Heart left ventricle (tissue), 16 donors: ENCODE measurements at regions not wholly inside any gene's neighbourhood (a gene's known extent, or its start where the extent isn't known, plus 50 kb on each side); places are given as distances from the start of the nearest gene placed in this dataset.

Source experiments
- ATAC-seq, 4 donors: fragments of 200-7000 bp; cut with Tn5 transposase; one replicate each; pipeline ENCODE4 v1.9.1; 2020 to 2022; ENCODE audit warnings: moderate library complexity in 4 of 4, mild to moderate bottlenecking in 3 of 4, moderate number of reproducible peaks in 1 of 4
- DNase-seq, 5 donors: peaks; one replicate each; pipeline ENCODE4 v3.0.0-alpha.2; 2020
- H3K27ac ChIP-seq, 12 donors: fragments of 200-600 bp; sonication (generic) in 4 of 12; one replicate each; pipeline versions ENCODE4 v1.5.0 to v1.8.0; 2016 to 2022; ENCODE audit warnings: mild to moderate bottlenecking in 2 of 12
- H3K27me3 ChIP-seq, 9 donors: fragments of 200-600 bp; sonication (generic) in 2 of 9; one replicate each; pipeline versions ENCODE4 v1.5.1 to v1.8.0; 2016 to 2022; ENCODE audit warnings: mild to moderate bottlenecking in 3 of 9
- H3K36me3 ChIP-seq, 9 donors: fragments of 200-600 bp; sonication (generic) in 2 of 9; one replicate each; pipeline versions ENCODE4 v1.5.0 to v1.8.0; 2018 to 2022; ENCODE audit warnings: mild to moderate bottlenecking in 2 of 9
- H3K4me1 ChIP-seq, 12 donors: fragments of 200-600 bp; sonication (generic) in 4 of 12; one replicate each; pipeline versions ENCODE4 v1.5.0 to v1.8.0; 2016 to 2022; ENCODE audit warnings: mild to moderate bottlenecking in 3 of 12
- H3K4me3 ChIP-seq, 12 donors: fragments of 200-600 bp; sonication (generic) in 4 of 12; one replicate each; pipeline versions ENCODE4 v1.5.0 to v1.8.0; 2017 to 2022; ENCODE audit warnings: mild to moderate bottlenecking in 9 of 12, moderate library complexity in 4 of 12
- H3K9me3 ChIP-seq, 12 donors: fragments of 200-600 bp; sonication (generic) in 4 of 12; one replicate each; pipeline versions ENCODE4 v1.5.0 to v1.8.0; 2016 to 2022; ENCODE audit warnings: mild to moderate bottlenecking in 1 of 12
- POLR2A ChIP-seq, 2 donors: fragments of 450-650 bp; IDR thresholded peaks; one replicate each; pipeline ENCODE4 v1.6.1; 2017; ENCODE audit warnings: antibody characterized with exemption in 2 of 2, mild to moderate bottlenecking in 2 of 2, moderate library complexity in 2 of 2
- WGBS, 4 donors: extraction: QIAGEN DNeasy Blood & Tissue Kit in 2 of 4; methylation state at CpG; one replicate each; pipeline versions ENCODE4 v1.1.5 to v1.1.7; 2013 to 2018; 5-methylcytosine and 5-hydroxymethylcytosine counted together
- intact Hi-C, 10 donors: fragments of 100-400 bp; cut with DNase I; formaldehyde crosslinking; loops; one replicate each; pipeline versions ENCODE4 v1.11.1 to v1.14.2; 2022
- TF ChIP-seq, protein P1 (sequence below), 12 donors: fragments of 200-600 bp; sonication (generic) in 4 of 12; IDR thresholded peaks; one replicate each; pipeline versions ENCODE4 v1.5.0 to v1.8.0; 2018 to 2022; ENCODE audit warnings: antibody characterized with exemption in 12 of 12, mild to moderate bottlenecking in 5 of 12
- donor health status: ischemic (EF 13 %, LVEDD 7.1; RV severe dilation, severe dysfunction).
- donor health status: healthy with polysubstance abuse.
- donor health status: DM: no; HTN: yes; CAD: no.
- donor health status: DM: no; HTN: no; CAD: no.
- donor health status: ischemic (EF 25% LVEDD 6.9; RV normal size, moderate dysfunction).
- donor health status: ischemic (EF 25% LVEDD 5.7; RV mildly dilated, moderate dysfunction).
- donor health status: healthy.
- donor health status: DM: yes; HTN: yes; CAD: no.
- donor health status: ischemic (EF 35%, LVEDD 5.7; RV mildly dilated, moderate dysfunction).
- donor health status: nonischemic (EF 11% LVEDD 7.7; RV severe dilation, severe dysfunction).
- donor health status: DM: yes; HTN: yes; CAD: no.
- donor health status: PGD.
- donor health status: ischemic (EF 29% LVEDD 5.4; RV normal size, mild dysfunction).
- donor health status: nonischemic (EF 23%, LVEDD 6.1; RV moderate dilation, normal function).

DNA sequence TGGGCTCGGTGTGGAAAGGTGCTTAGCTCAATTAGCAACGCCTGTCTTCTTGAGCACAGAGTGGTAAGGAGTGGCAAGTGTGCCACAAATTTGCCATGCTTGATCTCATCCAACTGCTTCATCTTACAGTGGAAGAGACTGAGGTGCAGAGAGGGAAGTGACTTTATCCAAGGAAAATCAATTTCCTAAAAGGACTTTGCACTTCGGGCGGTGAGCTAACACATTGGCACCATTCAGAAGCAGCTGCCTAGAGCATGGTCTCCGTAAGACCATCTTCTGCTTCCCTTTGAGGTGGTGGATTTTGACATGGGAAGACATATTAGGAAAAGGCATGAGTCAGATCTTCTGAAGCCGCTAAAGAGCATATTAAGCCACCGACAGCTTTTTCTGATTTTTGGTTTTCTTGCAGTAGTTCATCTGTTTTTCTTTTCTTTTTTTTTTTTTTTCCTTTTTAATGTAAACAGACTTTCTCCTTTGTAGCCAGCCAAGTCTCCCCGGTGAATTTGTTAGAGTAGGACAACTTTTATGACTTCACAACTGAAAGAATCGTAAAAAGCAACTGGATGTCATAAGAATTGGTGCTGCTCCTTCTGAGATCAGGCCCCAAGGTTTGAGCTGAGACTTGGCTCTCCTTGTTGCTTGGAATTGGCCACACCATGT, 273.2 kb downstream of the CDC5L start:
- no peaks in the 10 kb centered on the region for H3K36me3 ChIP-seq
- TF ChIP-seq, protein P1, sequence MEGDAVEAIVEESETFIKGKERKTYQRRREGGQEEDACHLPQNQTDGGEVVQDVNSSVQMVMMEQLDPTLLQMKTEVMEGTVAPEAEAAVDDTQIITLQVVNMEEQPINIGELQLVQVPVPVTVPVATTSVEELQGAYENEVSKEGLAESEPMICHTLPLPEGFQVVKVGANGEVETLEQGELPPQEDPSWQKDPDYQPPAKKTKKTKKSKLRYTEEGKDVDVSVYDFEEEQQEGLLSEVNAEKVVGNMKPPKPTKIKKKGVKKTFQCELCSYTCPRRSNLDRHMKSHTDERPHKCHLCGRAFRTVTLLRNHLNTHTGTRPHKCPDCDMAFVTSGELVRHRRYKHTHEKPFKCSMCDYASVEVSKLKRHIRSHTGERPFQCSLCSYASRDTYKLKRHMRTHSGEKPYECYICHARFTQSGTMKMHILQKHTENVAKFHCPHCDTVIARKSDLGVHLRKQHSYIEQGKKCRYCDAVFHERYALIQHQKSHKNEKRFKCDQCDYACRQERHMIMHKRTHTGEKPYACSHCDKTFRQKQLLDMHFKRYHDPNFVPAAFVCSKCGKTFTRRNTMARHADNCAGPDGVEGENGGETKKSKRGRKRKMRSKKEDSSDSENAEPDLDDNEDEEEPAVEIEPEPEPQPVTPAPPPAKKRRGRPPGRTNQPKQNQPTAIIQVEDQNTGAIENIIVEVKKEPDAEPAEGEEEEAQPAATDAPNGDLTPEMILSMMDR (IDR thresholded peaks at IDR 0.05), result no peak
- TF ChIP-seq POLR2A (IDR thresholded peaks at IDR 0.05), result no peak
- no peak for ATAC-seq
- no peak for DNase-seq
- 86 to 90% (median 89%) methylated on average over 9 of the region's 9 CpGs for WGBS, 4 donors
- peaks cover 0 to 4% (median 0%) of the 10 kb centered on the region in 9 donors for H3K27me3 ChIP-seq
- H3K27ac ChIP-seq, result no peak overlapping the region
- peaks cover 0 to 5% (median 0%) of the 10 kb centered on the region in 12 donors for H3K9me3 ChIP-seq
- H3K4me1 ChIP-seq, result peaks cover 0 to 3% (median under 1%) of the 10 kb centered on the region in 12 donors
- intact Hi-C loops, result no loop called here
- H3K4me3 ChIP-seq, result no peak overlapping the region

DNA sequence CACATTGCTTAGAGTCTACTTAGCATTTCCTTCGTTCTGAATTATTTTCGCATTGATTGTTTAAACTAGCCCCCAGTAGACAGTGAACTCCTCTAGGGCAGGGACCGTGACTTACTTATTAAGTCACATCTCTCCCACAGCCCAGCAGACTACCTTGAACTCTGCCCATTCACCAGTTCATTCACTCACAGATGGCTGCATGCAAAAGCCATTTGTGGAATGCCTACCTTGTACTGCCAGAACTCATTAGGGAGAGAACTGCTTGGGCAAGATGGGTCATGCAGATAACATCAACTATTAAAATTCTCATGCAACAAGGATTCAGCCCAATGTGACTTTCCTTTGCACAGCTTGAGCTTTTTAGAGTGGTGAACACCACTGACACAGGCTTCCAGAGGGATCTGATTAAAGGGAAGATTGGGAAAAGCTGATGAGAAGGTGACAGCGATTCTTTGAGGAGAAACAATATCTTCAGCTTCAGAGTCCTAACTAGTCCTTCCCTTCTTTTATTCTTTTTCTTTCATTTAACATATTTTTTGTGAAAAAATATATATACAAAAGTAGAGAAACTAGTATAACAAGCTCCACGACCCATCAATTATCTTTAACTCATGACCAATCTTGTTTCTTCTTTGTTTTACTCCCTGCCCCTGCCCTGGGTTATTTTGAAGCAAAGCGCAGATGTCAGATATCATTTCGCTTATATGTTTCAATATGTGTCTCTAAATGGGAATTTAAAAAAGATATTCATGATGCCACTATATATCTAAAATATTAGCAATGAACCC, 273.9 kb downstream of the CDC5L start:
- no peak overlapping the region for H3K27ac ChIP-seq
- H3K4me3 ChIP-seq, result no peak overlapping the region
- DNase-seq (no peak), ATAC-seq (no peak)
- peaks cover 0 to 3% (median 0%) of the 10 kb centered on the region in 12 donors for H3K4me1 ChIP-seq
- WGBS, 4 donors, result 87 to 91% (median 90%) methylated on average over 7 of the region's 7 CpGs
- H3K36me3 ChIP-seq, result no peaks in the 10 kb centered on the region
- peaks cover 0 to 4% (median 0%) of the 10 kb centered on the region in 9 donors for H3K27me3 ChIP-seq
- TF ChIP-seq, protein P1 (IDR thresholded peaks at IDR 0.05), result no peak
- TF ChIP-seq POLR2A (IDR thresholded peaks at IDR 0.05), result no peak
- intact Hi-C loops, result no loop called here
- H3K9me3 ChIP-seq, result peaks cover 0 to 5% (median 0%) of the 10 kb centered on the region in 12 donors

DNA sequence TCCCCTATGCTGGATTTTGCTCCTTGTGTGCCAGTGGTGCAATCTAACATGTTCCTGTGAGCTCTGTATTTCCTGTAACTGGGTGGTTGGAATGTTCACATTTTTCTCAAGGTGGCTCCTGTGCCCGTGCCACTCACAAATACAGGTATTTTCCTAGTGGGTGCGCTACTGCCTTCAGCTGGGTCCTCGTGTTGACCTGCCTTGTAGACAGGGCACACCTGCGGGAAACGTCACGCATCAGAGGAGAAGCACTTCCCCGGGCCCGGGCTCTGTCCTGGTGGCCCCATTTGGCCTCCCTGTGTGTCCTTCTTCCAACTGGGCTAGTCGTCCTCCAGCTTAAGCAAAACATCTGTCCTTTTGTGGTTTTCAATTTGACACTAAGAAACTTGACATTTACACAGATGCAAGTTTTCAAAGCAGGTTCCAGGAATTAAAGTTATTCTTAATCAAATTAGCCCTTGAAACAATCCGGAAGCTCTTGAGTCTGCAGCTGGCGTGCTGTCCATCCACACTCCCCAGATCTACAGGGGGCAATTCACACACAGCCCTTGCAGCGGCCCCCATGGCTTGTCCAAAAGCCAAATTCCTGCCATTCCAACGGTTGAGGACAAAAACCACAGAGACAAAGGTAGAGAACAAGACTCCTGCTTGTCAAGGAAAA, 275.1 kb downstream of the CDC5L start:
- Histone ChIP-seq H3K4me1 (peaks cover 0 to 6% (median 0%) of the 10 kb centered on the region in 12 donors), H3K27ac (no peak overlapping the region), H3K36me3 (no peaks in the 10 kb centered on the region), H3K27me3 (peaks cover 0 to 4% (median 0%) of the 10 kb centered on the region in 9 donors), H3K4me3 (no peak overlapping the region), H3K9me3 (peaks cover 0 to 5% (median 0%) of the 10 kb centered on the region in 12 donors)
- DNase-seq, result no peak
- WGBS, 4 donors, result 55 to 74% (median 64%) methylated on average over 13 of the region's 13 CpGs
- intact Hi-C loops, result no loop called here
- peak in 2 of 4 donors; percentile 18 to 54 for ATAC-seq
- TF ChIP-seq, protein P1 (IDR thresholded peaks at IDR 0.05), result no peak
